Activated CD8-positive, alpha-beta memory T cell treated with anti-CD3 and anti-CD28 coated beads, Interleukin-2, amount 10 ng/mL, durations not matched to agents 7 days and 5 days (primary cell): ENCODE measurements at regions not wholly inside any gene's neighbourhood (a gene's known extent, or its start where the extent isn't known, plus 50 kb on each side); places are given as distances from the start of the nearest gene placed in this dataset.

ENCODE experiments used
- ATAC-seq: fragments of 150-1000 bp; cut with Tn5 transposase; one replicate; pipeline ENCODE4 v1.10.0; 2021; ENCODE audit warnings: moderate library complexity
- CTCF ChIA-PET: fragments of 350-600 bp; sonication (Branson Sonifier 250); formaldehyde crosslinking; loops from one replicate; lab custom pipeline; 2021; ENCODE audit warnings: antibody characterized with exemption; lab: Charles Lee
- DNase-seq: peaks from one replicate; pipeline ENCODE4 v3.0.0-alpha.2; 2020
- H3K27ac Mint-ChIP-seq: one replicate; pipeline ENCODE4 v1.8.0; 2021; ENCODE audit warnings: mild to moderate bottlenecking, mixed read lengths
- H3K27me3 Mint-ChIP-seq: one replicate; pipeline ENCODE4 v1.8.0; 2021; ENCODE audit warnings: mixed read lengths
- H3K36me3 Mint-ChIP-seq: one replicate; pipeline ENCODE4 v1.8.0; 2021; ENCODE audit warnings: mild to moderate bottlenecking, mixed read lengths
- H3K4me1 Mint-ChIP-seq: one replicate; pipeline ENCODE4 v1.8.0; 2021; ENCODE audit warnings: mixed read lengths
- H3K4me3 Mint-ChIP-seq: one replicate; pipeline ENCODE4 v1.8.0; 2021; ENCODE audit warnings: mild to moderate bottlenecking, moderate library complexity, mixed read lengths
- H3K9me3 Mint-ChIP-seq: one replicate; pipeline ENCODE4 v1.8.0; 2022; ENCODE audit warnings: low read depth, mixed read lengths

DNA sequence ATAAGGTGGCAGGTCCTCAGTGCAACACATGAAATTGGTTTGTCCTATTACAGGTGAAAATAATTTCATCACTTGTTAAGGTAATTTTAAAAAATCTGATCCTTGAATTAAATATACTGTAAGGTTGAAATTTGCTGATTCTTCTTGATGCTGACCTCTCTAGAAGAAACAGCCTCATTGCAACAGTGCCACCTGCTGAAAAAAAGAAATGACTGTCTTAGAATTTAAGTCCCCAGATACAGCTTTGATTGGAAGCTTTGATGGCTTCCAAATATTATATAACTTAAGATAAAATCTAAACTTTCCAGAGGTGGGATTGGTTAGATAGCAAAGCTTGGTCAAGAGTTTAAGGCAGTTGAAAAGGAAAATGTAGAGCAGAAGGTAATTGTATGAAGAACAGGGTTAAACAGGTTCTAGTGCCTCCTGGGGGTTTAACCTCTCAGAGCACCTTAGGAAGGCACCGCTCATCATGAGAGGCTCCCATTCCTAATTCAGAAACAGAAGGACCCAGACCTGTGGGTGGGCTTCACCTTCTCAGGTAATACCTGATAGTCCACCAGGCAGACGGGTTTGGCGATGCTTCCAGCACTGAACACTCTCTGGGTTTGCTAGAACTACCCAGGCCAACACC is 401.0 kb downstream of the PAX1 start:
- Mint-ChIP-seq H3K4me1 (no peaks in the 10 kb centered on the region), H3K9me3 (peaks cover 31% of the 10 kb centered on the region), H3K27me3 (no peaks in the 10 kb centered on the region), H3K27ac (no peak overlapping the region), H3K4me3 (no peak overlapping the region), H3K36me3 (no peaks in the 10 kb centered on the region)
- CTCF ChIA-PET: no interaction called here
- ATAC-seq: no peak
- no peak for DNase-seq

DNA sequence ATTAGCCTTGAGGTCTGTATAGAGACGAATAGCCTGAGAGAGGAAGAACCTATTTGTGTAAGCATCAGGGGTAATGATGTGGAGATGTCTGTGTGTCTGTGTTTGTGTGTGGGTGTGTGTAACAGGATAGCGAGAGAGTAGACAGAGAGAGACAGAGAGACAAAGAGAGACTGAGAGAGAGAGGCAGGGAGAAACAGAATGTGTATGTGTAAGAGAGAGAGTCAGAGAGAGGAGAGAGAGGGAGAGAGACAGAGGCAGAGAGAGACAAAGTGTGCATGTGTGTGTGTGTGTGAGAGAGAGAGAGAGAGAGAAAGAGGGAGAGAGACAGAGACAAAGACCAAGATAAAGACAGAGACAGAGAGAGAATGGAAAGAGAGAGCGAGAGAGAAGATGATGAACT is 396.1 kb downstream of the PAX1 start:
- Mint-ChIP-seq H3K27me3 (no peaks in the 10 kb centered on the region), H3K4me3 (no peak overlapping the region), H3K36me3 (no peaks in the 10 kb centered on the region), H3K4me1 (no peaks in the 10 kb centered on the region), H3K9me3 (peaks cover 21% of the 10 kb centered on the region), H3K27ac (no peak overlapping the region)
- DNase-seq (no peak), ATAC-seq (no peak)
- CTCF ChIA-PET: no interaction called here

DNA sequence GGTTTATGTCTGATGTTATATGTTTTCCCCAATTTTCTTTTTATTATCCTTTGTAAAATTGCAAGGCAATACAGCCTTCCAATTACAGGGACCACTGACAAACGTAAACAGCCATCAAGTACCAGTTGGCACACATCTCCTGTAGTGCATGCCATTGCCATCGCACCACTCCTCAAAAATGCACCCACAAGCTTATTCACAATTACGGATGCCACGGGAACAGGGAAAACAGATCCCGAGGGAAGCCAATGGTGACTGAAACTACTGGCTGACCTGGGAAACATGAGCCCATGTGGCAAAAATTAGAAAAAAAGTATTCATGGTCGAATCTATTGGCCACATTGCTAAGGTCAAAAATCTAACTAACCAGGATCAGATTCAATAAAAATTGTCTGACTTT is 395.2 kb downstream of the PAX1 start:
- H3K9me3 Mint-ChIP-seq: peaks cover 21% of the 10 kb centered on the region
- no peaks in the 10 kb centered on the region for H3K4me1 Mint-ChIP-seq
- CTCF ChIA-PET: no interaction called here
- no peak for DNase-seq
- H3K36me3 Mint-ChIP-seq: no peaks in the 10 kb centered on the region
- H3K27me3 Mint-ChIP-seq: no peaks in the 10 kb centered on the region
- no peak overlapping the region for H3K27ac Mint-ChIP-seq
- no peak for ATAC-seq
- no peak overlapping the region for H3K4me3 Mint-ChIP-seq

DNA sequence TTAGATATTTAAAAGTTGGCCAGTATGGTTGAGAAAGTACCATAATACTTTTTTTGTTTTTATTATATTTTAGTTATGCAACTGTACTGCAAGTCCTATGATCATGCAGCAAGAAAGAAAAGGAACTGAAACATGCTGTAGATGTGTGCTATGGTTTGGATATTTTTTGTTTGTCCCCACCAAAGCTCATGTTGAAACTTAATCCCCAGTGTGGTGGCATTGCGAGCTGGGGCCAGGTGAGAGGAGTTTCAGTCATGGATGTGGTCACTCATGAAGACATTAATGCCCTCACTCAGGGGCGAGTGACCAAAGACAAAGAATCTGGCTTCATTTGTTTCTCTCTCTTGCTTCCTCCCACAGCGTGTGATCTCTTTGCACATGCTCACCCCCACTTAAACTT is 393.9 kb downstream of the PAX1 start:
- CTCF ChIA-PET: no interaction called here
- H3K36me3 Mint-ChIP-seq: no peaks in the 10 kb centered on the region
- H3K27me3 Mint-ChIP-seq: no peaks in the 10 kb centered on the region
- no peaks in the 10 kb centered on the region for H3K4me1 Mint-ChIP-seq
- no peak overlapping the region for H3K27ac Mint-ChIP-seq
- ATAC-seq: no peak
- H3K9me3 Mint-ChIP-seq: peaks cover 24% of the 10 kb centered on the region
- DNase-seq: no peak
- H3K4me3 Mint-ChIP-seq: no peak overlapping the region

DNA sequence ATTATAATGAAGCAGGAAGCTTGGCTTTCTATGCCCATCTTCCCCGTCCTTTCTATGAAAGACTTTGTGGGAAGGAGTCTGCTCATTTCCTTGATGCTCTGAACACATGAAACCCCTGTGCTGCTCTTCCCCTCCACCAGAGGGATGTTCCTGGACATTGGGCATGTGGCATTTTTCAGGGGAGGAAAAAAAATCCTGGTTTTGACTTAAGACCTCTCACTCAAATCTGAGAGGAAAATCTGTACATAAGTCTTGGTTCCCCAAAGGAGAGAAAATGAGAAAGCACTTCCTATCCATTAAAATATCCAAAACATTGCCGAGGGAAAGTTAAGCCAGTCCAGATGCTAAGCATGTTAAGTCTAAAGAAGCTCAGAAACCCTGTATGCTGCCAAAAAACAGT is 393.0 kb downstream of the PAX1 start:
- Mint-ChIP-seq H3K36me3 (no peaks in the 10 kb centered on the region), H3K4me1 (no peaks in the 10 kb centered on the region), H3K9me3 (peaks cover 26% of the 10 kb centered on the region), H3K4me3 (no peak overlapping the region), H3K27ac (no peak overlapping the region), H3K27me3 (no peaks in the 10 kb centered on the region)
- no peak for ATAC-seq
- no peak for DNase-seq
- CTCF ChIA-PET: no interaction called here

DNA sequence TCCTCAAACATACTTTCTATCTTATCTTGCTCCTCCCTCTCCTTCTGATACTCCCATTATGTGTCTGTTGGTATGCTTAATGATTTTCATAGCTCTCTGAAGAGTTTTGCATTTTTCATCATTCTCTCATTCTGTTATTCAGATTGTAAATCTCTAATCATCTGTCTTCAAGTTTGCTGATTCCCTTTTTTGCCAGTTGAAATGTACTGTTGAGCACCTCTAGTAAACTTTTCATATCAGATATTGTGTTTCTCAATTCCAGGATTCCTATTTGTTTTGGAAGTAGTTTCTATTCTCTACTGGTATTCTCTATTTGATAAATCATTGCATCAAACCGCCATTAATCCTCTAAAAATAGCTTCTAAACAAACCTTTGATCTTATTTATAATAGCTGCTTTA is 387.7 kb downstream of the PAX1 start:
- H3K4me1 Mint-ChIP-seq: no peaks in the 10 kb centered on the region
- CTCF ChIA-PET: no interaction called here
- DNase-seq (no peak), ATAC-seq (no peak)
- H3K36me3 Mint-ChIP-seq: no peaks in the 10 kb centered on the region
- peaks cover 25% of the 10 kb centered on the region for H3K9me3 Mint-ChIP-seq
- no peak overlapping the region for H3K27ac Mint-ChIP-seq
- H3K27me3 Mint-ChIP-seq: no peaks in the 10 kb centered on the region
- no peak overlapping the region for H3K4me3 Mint-ChIP-seq

DNA sequence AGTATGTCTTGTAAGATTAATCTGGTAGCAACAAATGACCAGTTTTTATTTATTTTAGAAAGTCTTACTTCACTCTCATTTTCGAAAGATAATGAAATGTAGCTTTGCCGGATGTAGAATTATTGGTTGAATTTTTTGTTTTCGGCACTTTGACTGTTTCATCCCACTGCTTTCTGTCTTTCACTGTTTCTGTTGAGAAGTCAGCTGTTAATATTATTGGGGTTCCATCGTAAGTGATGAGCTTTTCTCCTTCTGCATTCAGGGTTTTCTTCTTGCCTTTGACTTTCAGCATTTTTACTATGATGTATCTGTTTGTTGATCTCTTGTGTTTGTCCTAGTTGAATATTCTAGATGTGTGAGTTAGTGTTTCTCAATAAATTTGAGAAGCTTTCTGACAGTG is 383.4 kb downstream of the PAX1 start:
- ATAC-seq (no peak), DNase-seq (no peak)
- CTCF ChIA-PET: no interaction called here
- Mint-ChIP-seq H3K36me3 (no peaks in the 10 kb centered on the region), H3K9me3 (peaks cover 21% of the 10 kb centered on the region), H3K4me3 (no peak overlapping the region), H3K27ac (no peak overlapping the region), H3K27me3 (no peaks in the 10 kb centered on the region), H3K4me1 (no peaks in the 10 kb centered on the region)

DNA sequence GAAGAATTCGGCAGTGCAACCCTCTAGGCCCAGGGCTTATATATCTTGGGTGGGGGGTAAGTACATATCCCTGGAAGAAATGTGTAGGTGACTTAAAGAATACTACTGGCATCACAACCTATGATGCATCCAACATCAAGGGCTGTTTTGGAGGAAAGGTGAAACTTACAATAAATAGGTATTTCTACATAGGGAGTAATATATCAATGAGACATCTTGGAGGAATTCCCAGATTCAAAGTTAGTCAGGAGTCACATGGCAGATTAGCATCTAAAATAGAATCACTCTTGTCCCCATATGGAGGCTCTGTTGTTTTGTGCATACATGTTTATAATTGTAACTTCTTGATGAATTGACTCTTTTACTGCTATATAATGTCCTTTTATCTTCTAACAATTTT is 375.5 kb downstream of the PAX1 start:
- Mint-ChIP-seq H3K4me3 (no peak overlapping the region), H3K27me3 (no peaks in the 10 kb centered on the region), H3K36me3 (no peaks in the 10 kb centered on the region), H3K27ac (no peak overlapping the region), H3K4me1 (no peaks in the 10 kb centered on the region), H3K9me3 (peaks cover 7% of the 10 kb centered on the region)
- no peak for ATAC-seq
- CTCF ChIA-PET: no interaction called here
- DNase-seq: no peak

DNA sequence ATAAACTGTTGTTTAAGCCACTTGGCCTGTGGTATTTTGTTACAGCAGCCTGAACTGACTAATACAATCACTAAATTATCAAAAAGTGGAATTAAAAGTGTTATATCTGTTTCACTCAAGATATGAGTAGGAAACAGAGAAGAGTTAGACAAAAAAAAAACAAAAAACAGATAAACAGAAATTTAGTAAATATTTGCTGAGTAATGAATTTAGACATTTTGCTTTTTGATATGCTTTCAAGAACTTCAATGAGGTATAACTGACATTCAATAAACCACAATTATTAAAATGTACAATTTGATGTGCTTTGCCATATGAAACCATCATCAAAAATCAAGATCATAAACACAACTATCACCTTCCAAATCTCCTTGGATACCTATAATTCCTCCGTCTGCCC is 369.2 kb downstream of the PAX1 start:
- no peak for DNase-seq
- H3K27me3 Mint-ChIP-seq: no peaks in the 10 kb centered on the region
- ATAC-seq: no peak
- H3K4me3 Mint-ChIP-seq: no peak overlapping the region
- no peak overlapping the region for H3K27ac Mint-ChIP-seq
- CTCF ChIA-PET: no interaction called here
- H3K4me1 Mint-ChIP-seq: no peaks in the 10 kb centered on the region
- H3K9me3 Mint-ChIP-seq: peaks cover 6% of the 10 kb centered on the region
- H3K36me3 Mint-ChIP-seq: no peaks in the 10 kb centered on the region

DNA sequence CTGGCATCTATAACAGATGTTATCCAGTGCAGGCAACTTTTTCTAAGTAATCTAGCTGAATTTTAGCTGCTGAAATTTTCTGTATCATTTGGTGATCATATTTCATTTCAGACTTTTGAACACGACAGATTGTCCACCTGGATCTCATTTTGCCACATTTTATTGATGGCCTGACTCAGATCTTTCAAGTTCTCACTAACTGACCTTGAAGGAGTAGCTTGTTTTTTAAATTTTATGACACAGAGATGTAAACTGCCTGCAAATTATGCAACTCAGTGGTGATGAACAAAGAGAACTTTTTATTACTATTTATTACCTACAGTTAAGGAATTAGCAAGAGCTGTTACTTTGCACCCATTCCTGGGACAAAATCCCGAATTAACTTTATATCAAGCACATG is 366.4 kb downstream of the PAX1 start:
- H3K9me3 Mint-ChIP-seq: peaks cover 13% of the 10 kb centered on the region
- H3K27me3 Mint-ChIP-seq: no peaks in the 10 kb centered on the region
- no peak overlapping the region for H3K27ac Mint-ChIP-seq
- CTCF ChIA-PET: no interaction called here
- H3K4me1 Mint-ChIP-seq: no peaks in the 10 kb centered on the region
- DNase-seq: no peak
- no peaks in the 10 kb centered on the region for H3K36me3 Mint-ChIP-seq
- no peak overlapping the region for H3K4me3 Mint-ChIP-seq
- ATAC-seq: no peak

DNA sequence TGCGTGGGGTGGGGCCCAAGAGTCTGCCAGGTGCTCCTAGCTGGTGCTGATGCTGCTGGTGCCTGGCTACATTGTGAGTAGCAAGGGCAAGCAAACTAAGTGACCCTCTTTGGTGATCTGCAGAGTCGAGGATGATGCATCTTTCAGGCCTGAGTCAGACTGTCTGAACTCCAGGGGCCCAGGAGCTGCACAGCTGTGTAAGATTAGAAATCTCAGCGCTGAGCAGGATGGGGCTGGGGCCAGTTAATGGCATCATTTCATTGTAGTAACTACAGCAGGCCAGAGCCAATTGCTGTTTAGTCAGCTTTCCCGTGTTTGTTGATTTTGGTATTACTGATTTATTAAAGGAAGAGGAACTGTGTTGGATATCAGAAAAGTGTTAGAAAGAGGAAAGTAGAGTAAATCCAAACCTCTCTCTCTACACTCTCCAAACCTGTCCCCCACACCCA is 365.2 kb downstream of the PAX1 start:
- CTCF ChIA-PET: no interaction called here
- Mint-ChIP-seq H3K27me3 (no peaks in the 10 kb centered on the region), H3K4me3 (no peak overlapping the region), H3K36me3 (no peaks in the 10 kb centered on the region), H3K27ac (no peak overlapping the region), H3K4me1 (no peaks in the 10 kb centered on the region), H3K9me3 (peaks cover 17% of the 10 kb centered on the region)
- DNase-seq (no peak), ATAC-seq (no peak)

DNA sequence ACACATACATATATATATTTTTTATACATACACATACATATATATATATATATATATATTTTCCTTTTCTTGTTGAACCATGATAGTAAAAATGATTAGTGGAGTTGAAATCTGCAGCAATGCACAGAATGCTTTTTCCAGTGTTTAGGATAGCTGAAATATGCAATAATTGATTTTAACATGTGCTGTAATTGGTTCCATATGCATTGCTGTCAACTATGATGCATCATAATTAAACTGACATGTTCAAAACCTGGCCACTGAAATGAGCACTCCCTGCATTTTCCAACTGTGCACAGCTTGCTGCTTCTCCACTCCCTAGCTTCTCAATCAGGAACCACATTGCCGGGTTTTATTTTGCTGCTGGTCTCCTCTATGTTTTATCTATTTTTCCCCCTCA is 358.3 kb downstream of the PAX1 start:
- DNase-seq (no peak), ATAC-seq (no peak)
- no peaks in the 10 kb centered on the region for H3K36me3 Mint-ChIP-seq
- no peaks in the 10 kb centered on the region for H3K4me1 Mint-ChIP-seq
- CTCF ChIA-PET: no interaction called here
- no peak overlapping the region for H3K27ac Mint-ChIP-seq
- no peak overlapping the region for H3K4me3 Mint-ChIP-seq
- H3K9me3 Mint-ChIP-seq: peaks cover 22% of the 10 kb centered on the region
- H3K27me3 Mint-ChIP-seq: no peaks in the 10 kb centered on the region

DNA sequence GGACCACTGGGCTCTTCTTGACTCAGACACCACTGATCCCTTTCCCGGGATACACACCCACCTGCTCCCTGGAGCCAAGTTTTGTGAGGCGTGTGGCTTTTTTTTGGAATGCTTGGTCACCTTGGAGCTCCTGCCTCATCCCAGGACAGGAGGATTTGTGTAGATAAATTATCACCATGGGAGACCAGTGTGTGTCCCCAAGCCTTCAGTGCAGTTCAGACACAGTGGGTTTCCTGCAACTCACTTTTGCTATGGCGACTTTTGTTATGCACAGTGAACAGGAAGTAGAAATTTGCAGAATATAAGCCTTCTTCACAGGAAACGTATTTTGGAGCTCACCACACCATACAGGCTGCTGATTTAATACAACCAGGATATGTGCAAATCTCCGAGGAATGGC is 357.4 kb downstream of the PAX1 start:
- ATAC-seq (no peak), DNase-seq (no peak)
- Mint-ChIP-seq H3K27ac (no peak overlapping the region), H3K4me1 (no peaks in the 10 kb centered on the region), H3K9me3 (peaks cover 22% of the 10 kb centered on the region), H3K4me3 (no peak overlapping the region), H3K36me3 (no peaks in the 10 kb centered on the region), H3K27me3 (no peaks in the 10 kb centered on the region)
- CTCF ChIA-PET: no interaction called here

DNA sequence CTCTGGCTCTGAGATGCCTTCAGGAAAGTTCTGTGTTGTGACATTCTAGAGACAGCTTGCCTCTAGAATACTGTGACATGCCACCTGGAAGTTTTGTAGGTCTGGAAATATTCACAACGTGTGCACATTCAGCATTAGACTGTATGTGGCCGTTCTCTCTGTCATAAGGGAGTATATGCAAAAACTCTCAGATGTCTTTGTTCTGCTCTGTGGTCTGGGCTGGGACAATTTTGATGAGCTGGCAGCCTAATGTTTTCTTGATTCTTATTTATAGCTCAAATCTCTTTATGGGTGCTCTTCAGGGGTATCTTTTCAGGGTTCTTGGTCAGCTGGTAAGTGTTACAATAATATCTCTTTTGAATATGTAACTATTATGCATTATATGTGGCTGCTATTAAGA is 355.1 kb downstream of the PAX1 start:
- ATAC-seq: no peak
- Mint-ChIP-seq H3K36me3 (no peaks in the 10 kb centered on the region), H3K4me3 (no peak overlapping the region), H3K27ac (no peak overlapping the region), H3K27me3 (no peaks in the 10 kb centered on the region), H3K4me1 (no peaks in the 10 kb centered on the region), H3K9me3 (peaks cover 13% of the 10 kb centered on the region)
- DNase-seq: no peak
- CTCF ChIA-PET: no interaction called here

DNA sequence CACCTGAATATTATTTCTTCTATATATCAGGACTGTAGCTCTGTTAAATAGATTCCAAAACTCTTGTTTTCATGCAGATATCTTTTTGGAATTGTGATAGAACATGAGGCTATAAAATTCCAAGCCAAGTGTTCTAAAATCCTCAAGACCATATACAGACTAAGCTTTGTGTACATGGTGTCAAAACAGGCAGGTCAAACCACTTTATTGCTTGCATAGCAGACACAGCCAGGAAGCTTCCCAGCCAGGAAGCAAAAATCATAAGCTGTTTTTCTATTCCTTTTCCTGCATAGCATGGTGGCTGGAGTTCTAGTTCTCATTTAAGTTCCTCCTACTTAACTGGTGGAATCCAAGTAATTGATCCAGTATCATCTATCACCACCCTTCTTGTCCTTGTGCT is 353.3 kb downstream of the PAX1 start:
- H3K27ac Mint-ChIP-seq: no peak overlapping the region
- H3K4me3 Mint-ChIP-seq: no peak overlapping the region
- DNase-seq (no peak), ATAC-seq (no peak)
- H3K9me3 Mint-ChIP-seq: peaks cover 7% of the 10 kb centered on the region
- CTCF ChIA-PET: no interaction called here
- H3K4me1 Mint-ChIP-seq: no peaks in the 10 kb centered on the region
- no peaks in the 10 kb centered on the region for H3K27me3 Mint-ChIP-seq
- no peaks in the 10 kb centered on the region for H3K36me3 Mint-ChIP-seq
